K562 (cell line): ENCODE measurements at regions not wholly inside any gene's neighbourhood (a gene's known extent, or its start where the extent isn't known, plus 50 kb on each side); places are given as distances from the start of the nearest gene placed in this dataset.

Source experiments
- ATAC-seq: fragments of 200-7000 bp; cut with Tn5 transposase; 3 replicates; pipeline ENCODE4 v1.9.1; 2020; ENCODE audit warnings: moderate library complexity
- BruUV-seq: library from RNA; stranded (reverse); fragments of 400-500 nt; replicated peaks from 2 replicates; lab custom pipeline; 2021; lab: Mats Ljungman, UMichigan
- CTCF ChIA-PET: fragments of 300-600 bp; formaldehyde crosslinking; extraction: SDS; loops from one replicate; lab custom pipeline; 2021; ENCODE audit warnings: low intra/inter-chr PET ratio; lab: Yijun Ruan, JAX
- POLR2A ChIA-PET: fragments of 300-600, 350-650 bp; sonication (Branson Sonifier 250); formaldehyde crosslinking; extraction: SDS; loops from one replicate; lab custom pipeline; 2021; ENCODE audit warnings: antibody characterized with exemption, inconsistent platforms; lab: Yijun Ruan, JAX
- DNase-seq, 4 experiments: peaks; one replicate each; pipeline versions ENCODE4 v3.0.0 to v3.0.0-alpha.2; 2011 to 2018; ENCODE audit warnings: low spot score in 3 of 4, mixed read lengths in 3 of 4; ENCODE audit errors: extremely low read depth in 1 of 4
- FAIRE-seq: peaks from 2 replicates; lab custom pipeline; 2011; peaks lifted over from hg19 to GRCh38; lab: Jason Lieb, UNC
- H2AFZ ChIP-seq: 2 replicates; pipeline ENCODE4 v1.6.0; 2011; ENCODE audit warnings: low read depth, low read length, control low read depth, inconsistent platforms
- H3K27ac ChIP-seq: fragments of 200-600 bp; 3 replicates; pipeline ENCODE4 v1.8.0; 2011; ENCODE audit warnings: low read depth, mild to moderate bottlenecking, control low read depth, inconsistent platforms, low read length, moderate library complexity, mixed read lengths; ENCODE audit errors: extremely low read depth
- H3K27me3 ChIP-seq, 2 experiments: fragments of 300-600 bp in 1 of 2; 2 replicates in 1 of 2; 3 replicates in 1 of 2; pipeline versions ENCODE4 v1.6.0 to v1.8.0; 2011; ENCODE audit warnings: inconsistent platforms in 2 of 2, low read length in 2 of 2, mild to moderate bottlenecking in 1 of 2, mixed read lengths in 1 of 2, moderate library complexity in 1 of 2; ENCODE audit not compliant: control insufficient read depth in 2 of 2, insufficient read depth in 2 of 2
- H3K36me3 ChIP-seq: fragments of 300-600 bp; 3 replicates; pipeline ENCODE4 v1.8.0; 2011; ENCODE audit warnings: mild to moderate bottlenecking, low read length, inconsistent platforms; ENCODE audit not compliant: control insufficient read depth, insufficient read depth
- H3K4me1 ChIP-seq, 2 experiments: fragments of 200-600 bp in 1 of 2; replicated peaks in 1 of 2; 2 replicates in 1 of 2; 3 replicates in 1 of 2; pipeline versions ENCODE4 v1.5.1 to v1.8.0; 2011; ENCODE audit warnings: inconsistent platforms in 2 of 2, low read length in 2 of 2, mild to moderate bottlenecking in 1 of 2, mixed read lengths in 1 of 2, moderate library complexity in 1 of 2; ENCODE audit not compliant: control insufficient read depth in 2 of 2, insufficient read depth in 2 of 2
- H3K4me2 ChIP-seq: 2 replicates; pipeline ENCODE4 v1.6.1; 2011; ENCODE audit warnings: low read length, control low read depth, inconsistent platforms, mixed read lengths; ENCODE audit not compliant: insufficient read depth
- H3K4me3 ChIP-seq: fragments of 200-600 bp; sonication (generic), shearing (Covaris generic); 2 replicates; pipeline ENCODE4 v1.5.1; 2016; ENCODE audit warnings: control low read depth, inconsistent platforms
- H3K79me2 ChIP-seq: fragments of 200-600 bp; 3 replicates; pipeline ENCODE4 v1.8.0; 2011; ENCODE audit warnings: low read length, inconsistent platforms; ENCODE audit not compliant: control insufficient read depth, insufficient read depth
- H3K9ac ChIP-seq, 2 experiments: 2 replicates each; pipeline versions ENCODE4 v1.6.0 to v1.6.1; 2011; ENCODE audit warnings: low read depth in 2 of 2, low read length in 2 of 2, control low read depth in 1 of 2, inconsistent platforms in 1 of 2, mild to moderate bottlenecking in 1 of 2, mixed read lengths in 1 of 2; ENCODE audit not compliant: insufficient read depth in 1 of 2
- H3K9me1 ChIP-seq: one replicate; pipeline ENCODE4 v1.6.0; 2011; ENCODE audit warnings: inconsistent platforms, mild to moderate bottlenecking, low read length, moderate library complexity; ENCODE audit not compliant: control insufficient read depth, insufficient read depth
- H3K9me3 ChIP-seq: replicated peaks from 2 replicates; pipeline ENCODE4 v1.5.1; 2011; ENCODE audit warnings: low read depth, low read length, inconsistent platforms; ENCODE audit not compliant: control insufficient read depth, insufficient read depth
- H4K20me1 ChIP-seq: replicated peaks from 2 replicates; pipeline ENCODE4 v1.6.1; 2011; ENCODE audit warnings: low read length, inconsistent platforms, mixed read lengths; ENCODE audit not compliant: control insufficient read depth, insufficient read depth
- CAMTA2 ChIP-seq: fragments of 250-450 bp; sonication (Bioruptor Pico); conservative IDR thresholded peaks from 2 replicates; pipeline ENCODE4 v1.5.1; 2022
- GTF2E2 ChIP-seq: fragments of 200-800 bp; sonication (Bioruptor generic); IDR thresholded peaks from 2 replicates; pipeline ENCODE4 v1.6.1; 2016; ENCODE audit warnings: missing genetic modification characterization, missing compliant biosample characterization
- HOXB6 ChIP-seq: fragments of 250-450 bp; sonication (Bioruptor Pico); IDR thresholded peaks from 2 replicates; pipeline ENCODE4 v1.5.1; 2022; ENCODE audit warnings: mild to moderate bottlenecking, borderline replicate concordance
- KHSRP ChIP-seq: fragments of 450-650 bp; IDR thresholded peaks from 2 replicates; pipeline ENCODE4 v1.6.1; 2017
- LARP7 ChIP-seq: fragments of 450-650 bp; IDR thresholded peaks from 2 replicates; pipeline ENCODE4 v1.6.1; 2016
- MTA3 ChIP-seq: fragments of 450-650 bp; formaldehyde crosslinking; IDR thresholded peaks from 2 replicates; pipeline ENCODE4 v1.6.1; 2017; ENCODE audit warnings: mild to moderate bottlenecking, borderline replicate concordance
- POLR2A ChIP-seq: fragments of 450-650 bp; conservative IDR thresholded peaks from 2 replicates; pipeline ENCODE4 v1.6.1; 2016
- POLR2AphosphoS2 ChIP-seq: IDR thresholded peaks from 2 replicates; pipeline ENCODE4 v1.6.1; 2012; ENCODE audit warnings: low read length, improper control_type of control experiment
- RB1 ChIP-seq: fragments of 450-650 bp; IDR thresholded peaks from 2 replicates; pipeline ENCODE4 v1.6.1; 2017; ENCODE audit warnings: low read depth, mild to moderate bottlenecking
- RBBP5 ChIP-seq: fragments of 200-600 bp; sonication (generic); IDR thresholded peaks from 2 replicates; pipeline ENCODE4 v1.6.1; 2012; ENCODE audit warnings: borderline replicate concordance, mild to moderate bottlenecking, low read length, control low read depth, inconsistent platforms; ENCODE audit not compliant: insufficient read depth, poor library complexity, severe bottlenecking
- SMARCC2 ChIP-seq: fragments of 450-650 bp; IDR thresholded peaks from 2 replicates; pipeline ENCODE4 v1.6.1; 2017; ENCODE audit warnings: antibody characterized with exemption, moderate library complexity, mild to moderate bottlenecking, low read depth
- SP1 ChIP-seq: sonication (generic); formaldehyde crosslinking; IDR thresholded peaks from 2 replicates; pipeline ENCODE4 v1.8.1; 2022; ENCODE audit warnings: mild to moderate bottlenecking, missing genetic modification reagents
- SREBF1 ChIP-seq: fragments of 150-350 bp; IDR thresholded peaks from 2 replicates; pipeline ENCODE4 v1.6.1; 2014; ENCODE audit warnings: antibody characterized with exemption, low read depth, low read length, borderline replicate concordance
- SREBF2 ChIP-seq: sonication (generic); formaldehyde crosslinking; IDR thresholded peaks from 2 replicates; pipeline ENCODE4 v1.4.0; 2020; ENCODE audit warnings: mild to moderate bottlenecking, missing genetic modification reagents
- XRCC4 ChIP-seq: IDR thresholded peaks from one replicate; pipeline ENCODE4 v1.6.1; 2011; ENCODE audit not compliant: insufficient read depth, insufficient read length; ENCODE audit errors: extremely low read depth
- ZNF212 ChIP-seq: fragments of 450-650 bp; formaldehyde crosslinking; IDR thresholded peaks from 2 replicates; pipeline ENCODE4 v1.4.0; 2020; ENCODE audit warnings: mild to moderate bottlenecking
- ZNF232 ChIP-seq: sonication (generic); formaldehyde crosslinking; IDR thresholded peaks from 2 replicates; pipeline ENCODE4 v1.8.0; 2022; ENCODE audit warnings: mild to moderate bottlenecking, missing genetic modification reagents
- ZNF445 ChIP-seq: fragments of 250-450 bp; sonication (Bioruptor Pico); IDR thresholded peaks from 2 replicates; pipeline ENCODE4 v1.4.0; 2020; ENCODE audit warnings: low read depth, mild to moderate bottlenecking, moderate library complexity
- ZNF696 ChIP-seq: fragments of 250-450 bp; sonication (Bioruptor Pico); conservative IDR thresholded peaks from 2 replicates; pipeline ENCODE4 v1.4.0; 2020; ENCODE audit warnings: mild to moderate bottlenecking, moderate library complexity
- ZNF830 ChIP-seq: fragments of 250-450 bp; sonication (Bioruptor Pico); IDR thresholded peaks from 2 replicates; pipeline ENCODE4 v1.5.0; 2021; ENCODE audit warnings: mild to moderate bottlenecking
- WGBS: fragments of 100-300 bp; shearing (Covaris generic); methylation state at CpG from one replicate; pipeline ENCODE4 v1.1.6; 2016; ENCODE audit warnings: low coverage, mixed read lengths; ENCODE audit not compliant: insufficient coverage; ENCODE audit errors: missing lambda C conversion rate; 5-methylcytosine and 5-hydroxymethylcytosine counted together
- in situ Hi-C: fragments of 300-500 bp; cut with MboI; formaldehyde crosslinking; loops from 4 replicates; pipeline ENCODE4 v1.15.0; 2018; ENCODE audit warnings: inconsistent platforms, mixed read lengths
- intact Hi-C: fragments of 100-400 bp; cut with micrococcal nuclease; formaldehyde crosslinking; loops from 2 replicates; pipeline ENCODE4 v1.14.2; 2022
- TF ChIP-seq, protein P1 (sequence below): fragments of 250-450 bp; sonication (Bioruptor Pico); IDR thresholded peaks from 2 replicates; pipeline ENCODE4 v1.8.0; 2022; ENCODE audit warnings: moderate library complexity, mild to moderate bottlenecking, inconsistent platforms

- no peak for TF ChIP-seq MTA3
These were observed 745.0 kb upstream of the AUTS2 start (continued) for GRCh38 chr7:68853254-68853653.

GRCh38 chr7:68857571-68857970 lies 740.7 kb upstream of the AUTS2 start:
- no peak overlapping the region for H2AFZ ChIP-seq
- in situ Hi-C loops, result no loop called here
- 0 out of 5 replicates have a peak, but pooled peaks cover 0 to 4% of the 10 kb centered on the region in 2 experiments for H3K27me3 ChIP-seq
- intact Hi-C loops, result no loop called here
- BruUV-seq, result no TSS peak
- ChIA-PET POLR2A (interaction anchor here (0.6 kb wide), 2 partner anchors 16 to 31 kb away, joined by 3 read pairs; no protein-coding TSS in a partner anchor), CTCF (no interaction called here)
- no peaks in the 10 kb centered on the region for H4K20me1 ChIP-seq
- H3K36me3 ChIP-seq, result no peaks in the 10 kb centered on the region
- H3K9me1 ChIP-seq, result no peaks in the 10 kb centered on the region
- no peak overlapping the region for H3K4me3 ChIP-seq
- 15% methylated on average over 1 of the region's 1 CpG for WGBS
- H3K9me3 ChIP-seq, result no peaks in the 10 kb centered on the region
- no peaks in the 10 kb centered on the region for H3K4me1 ChIP-seq
- TF ChIP-seq CAMTA2 (CRISPR knock-in tag) (no peak), ZNF696 (CRISPR knock-in tag) (no peak), SREBF2 (CRISPR knock-in tag) (no peak), ZNF212 (no peak), SMARCC2 (no peak), ZNF232 (CRISPR knock-in tag) (no peak), KHSRP (no peak), ZNF830 (CRISPR knock-in tag) (no peak), POLR2AphosphoS2 (no peak), HOXB6 (no peak), POLR2A (no peak), ZNF445 (CRISPR knock-in tag) (no peak), SREBF1 (no peak), SP1 (no peak), RB1 (no peak), RBBP5 (no peak), LARP7 (no peak), XRCC4 (no peak), GTF2E2 (no peak)
- TF ChIP-seq, protein P1, sequence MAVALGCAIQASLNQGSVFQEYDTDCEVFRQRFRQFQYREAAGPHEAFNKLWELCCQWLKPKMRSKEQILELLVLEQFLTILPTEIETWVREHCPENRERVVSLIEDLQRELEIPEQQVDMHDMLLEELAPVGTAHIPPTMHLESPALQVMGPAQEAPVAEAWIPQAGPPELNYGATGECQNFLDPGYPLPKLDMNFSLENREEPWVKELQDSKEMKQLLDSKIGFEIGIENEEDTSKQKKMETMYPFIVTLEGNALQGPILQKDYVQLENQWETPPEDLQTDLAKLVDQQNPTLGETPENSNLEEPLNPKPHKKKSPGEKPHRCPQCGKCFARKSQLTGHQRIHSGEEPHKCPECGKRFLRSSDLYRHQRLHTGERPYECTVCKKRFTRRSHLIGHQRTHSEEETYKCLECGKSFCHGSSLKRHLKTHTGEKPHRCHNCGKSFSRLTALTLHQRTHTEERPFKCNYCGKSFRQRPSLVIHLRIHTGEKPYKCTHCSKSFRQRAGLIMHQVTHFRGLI (CRISPR knock-in tag), result no peak
- no peak overlapping the region for H3K4me2 ChIP-seq
- ATAC-seq (no peak), FAIRE-seq (no peak), DNase-seq (no peak)
- H3K27ac ChIP-seq, result no peak overlapping the region
- H3K9ac ChIP-seq, result no peak overlapping the region
- no peaks in the 10 kb centered on the region for H3K79me2 ChIP-seq
